ENCODE measurements at regions not wholly inside any gene's neighbourhood (a gene's known extent, or its start where the extent isn't known, plus 50 kb on each side); places are given as distances from the start of the nearest gene placed in this dataset.

DNA sequence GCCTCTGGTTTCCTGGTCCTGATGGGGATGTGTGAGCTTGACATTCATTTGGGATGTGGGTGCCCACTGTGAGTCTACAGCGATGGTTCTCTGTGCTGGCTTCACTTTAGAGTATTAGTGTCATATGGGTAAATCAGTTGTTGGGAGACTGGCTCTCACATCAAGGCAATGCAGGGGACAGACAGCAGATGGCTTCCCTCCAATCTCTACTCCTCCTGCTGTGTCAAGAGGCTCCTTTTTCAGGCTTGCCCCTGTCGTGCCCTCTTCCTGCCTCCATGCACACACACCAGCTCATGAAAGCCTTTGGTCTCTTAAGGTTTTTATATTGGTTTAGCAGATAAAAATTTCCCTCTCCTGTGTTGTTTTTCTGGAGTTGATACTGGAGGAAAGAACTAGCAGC, 315.6 kb downstream of the RDH14 start:
- no peak for DNase-seq
- no peaks in the 10 kb centered on the region for H3K4me1 ChIP-seq (replicated peaks in 1 of 2)
- H3K27ac ChIP-seq = no peak overlapping the region
- H3K36me3 ChIP-seq (replicated peaks in 1 of 2) = no peaks in the 10 kb centered on the region
- no peaks in the 10 kb centered on the region for H3K9me3 ChIP-seq (replicated peaks in 1 of 3)
- H3K4me3 ChIP-seq = no peak overlapping the region
- no peaks in the 10 kb centered on the region for H3K27me3 ChIP-seq
- WGBS, 4 donors = 53 to 74% (median 62%) methylated on average over 2 of the region's 2 CpGs
- intact Hi-C loops (cut with DNase I) = no loop called here
- TF ChIP-seq, protein P1, sequence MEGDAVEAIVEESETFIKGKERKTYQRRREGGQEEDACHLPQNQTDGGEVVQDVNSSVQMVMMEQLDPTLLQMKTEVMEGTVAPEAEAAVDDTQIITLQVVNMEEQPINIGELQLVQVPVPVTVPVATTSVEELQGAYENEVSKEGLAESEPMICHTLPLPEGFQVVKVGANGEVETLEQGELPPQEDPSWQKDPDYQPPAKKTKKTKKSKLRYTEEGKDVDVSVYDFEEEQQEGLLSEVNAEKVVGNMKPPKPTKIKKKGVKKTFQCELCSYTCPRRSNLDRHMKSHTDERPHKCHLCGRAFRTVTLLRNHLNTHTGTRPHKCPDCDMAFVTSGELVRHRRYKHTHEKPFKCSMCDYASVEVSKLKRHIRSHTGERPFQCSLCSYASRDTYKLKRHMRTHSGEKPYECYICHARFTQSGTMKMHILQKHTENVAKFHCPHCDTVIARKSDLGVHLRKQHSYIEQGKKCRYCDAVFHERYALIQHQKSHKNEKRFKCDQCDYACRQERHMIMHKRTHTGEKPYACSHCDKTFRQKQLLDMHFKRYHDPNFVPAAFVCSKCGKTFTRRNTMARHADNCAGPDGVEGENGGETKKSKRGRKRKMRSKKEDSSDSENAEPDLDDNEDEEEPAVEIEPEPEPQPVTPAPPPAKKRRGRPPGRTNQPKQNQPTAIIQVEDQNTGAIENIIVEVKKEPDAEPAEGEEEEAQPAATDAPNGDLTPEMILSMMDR (IDR thresholded peaks at IDR 0.05) = no peak

DNA sequence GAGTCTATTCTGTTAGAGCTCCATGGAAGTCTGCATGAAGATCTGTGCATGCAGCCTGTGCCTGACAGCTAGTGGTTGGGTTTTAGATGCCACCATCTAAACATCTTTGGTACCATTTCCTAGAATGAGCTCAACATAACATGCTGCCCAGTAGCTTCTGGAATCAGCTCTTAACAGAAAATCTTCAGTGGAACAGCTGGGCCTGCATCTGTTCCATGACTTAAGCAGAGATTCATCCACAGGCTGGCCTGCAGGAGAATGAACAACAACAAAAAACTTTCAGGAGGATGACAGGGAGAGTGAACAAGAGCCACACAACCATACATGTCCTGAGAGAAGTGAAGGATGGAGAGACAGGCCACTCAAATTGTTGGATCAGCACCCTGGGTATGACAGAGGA, 316.6 kb downstream of the RDH14 start:
- no peak for TF ChIP-seq POLR2A (IDR thresholded peaks at IDR 0.05)
- TF ChIP-seq, protein P1 (IDR thresholded peaks at IDR 0.05) = no peak
- DNase-seq = no peak
- Histone ChIP-seq H3K27me3 (no peaks in the 10 kb centered on the region), H3K4me3 (no peak overlapping the region), H3K9me3 (replicated peaks in 1 of 3) (no peaks in the 10 kb centered on the region), H3K36me3 (replicated peaks in 1 of 2) (no peaks in the 10 kb centered on the region), H3K4me1 (replicated peaks in 1 of 2) (no peaks in the 10 kb centered on the region), H3K27ac (no peak overlapping the region)
- intact Hi-C loops (cut with DNase I) = no loop called here

DNA sequence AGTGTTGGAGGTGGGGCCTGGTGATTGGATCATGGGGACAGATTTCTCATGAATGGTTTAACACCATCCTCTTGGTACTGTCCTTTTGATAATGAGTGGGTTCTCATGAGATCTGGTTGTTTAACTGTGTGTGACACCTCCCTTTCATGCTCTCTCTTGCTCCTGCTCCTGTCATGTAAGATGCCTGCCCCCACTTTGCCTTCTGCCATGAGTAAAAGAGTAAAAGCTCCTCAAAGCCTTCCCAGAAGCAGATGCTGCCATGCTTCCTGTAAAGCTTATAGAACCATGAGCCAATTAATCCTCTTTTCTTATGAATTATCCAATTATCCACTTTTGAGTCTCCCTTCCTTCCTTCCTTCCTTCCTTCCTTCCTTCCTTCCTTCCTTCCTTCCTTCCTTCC, 317.7 kb downstream of the RDH14 start:
- Histone ChIP-seq H3K27ac (no peak overlapping the region), H3K27me3 (no peaks in the 10 kb centered on the region), H3K4me3 (no peak overlapping the region), H3K4me1 (replicated peaks in 1 of 2) (no peaks in the 10 kb centered on the region), H3K9me3 (replicated peaks in 1 of 3) (no peaks in the 10 kb centered on the region), H3K36me3 (replicated peaks in 1 of 2) (no peaks in the 10 kb centered on the region)
- TF ChIP-seq, protein P1 (IDR thresholded peaks at IDR 0.05) = no peak
- no peak for TF ChIP-seq POLR2A (IDR thresholded peaks at IDR 0.05)
- intact Hi-C loops (cut with DNase I) = no loop called here
- DNase-seq = no peak

DNA sequence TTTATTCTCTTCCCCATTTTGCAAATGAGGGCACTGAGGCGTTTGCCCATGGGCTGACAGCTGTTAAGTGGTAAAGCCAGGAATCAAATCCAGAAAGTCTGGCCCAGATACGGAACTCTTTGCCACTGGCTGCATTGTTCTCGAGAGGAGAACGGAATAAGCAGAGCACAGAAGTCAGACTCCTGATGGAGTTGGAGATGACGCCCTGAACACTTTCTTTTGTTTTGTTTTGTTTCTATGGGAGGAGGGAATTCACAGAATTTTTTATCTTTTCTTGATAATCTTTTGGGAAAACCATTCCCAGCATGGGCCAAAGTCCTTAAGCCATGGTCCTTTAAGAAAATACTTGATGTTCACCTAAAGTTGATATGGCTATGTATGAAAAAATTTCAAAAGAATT, 322.2 kb downstream of the RDH14 start:
- TF ChIP-seq POLR2A (IDR thresholded peaks at IDR 0.05) = no peak
- TF ChIP-seq, protein P1 (IDR thresholded peaks at IDR 0.05) = no peak
- DNase-seq = no peak
- H3K27me3 ChIP-seq = no peaks in the 10 kb centered on the region
- WGBS, 4 donors = 82 to 91% (median 86%) methylated on average over 5 of the region's 5 CpGs
- H3K9me3 ChIP-seq (replicated peaks in 1 of 3) = no peaks in the 10 kb centered on the region
- no peaks in the 10 kb centered on the region for H3K36me3 ChIP-seq (replicated peaks in 1 of 2)
- no peaks in the 10 kb centered on the region for H3K4me1 ChIP-seq (replicated peaks in 1 of 2)
- intact Hi-C loops (cut with DNase I) = no loop called here
- no peak overlapping the region for H3K27ac ChIP-seq
- no peak overlapping the region for H3K4me3 ChIP-seq
